KOPT-K1 (cell line): ENCODE measurements at regions not wholly inside any gene's neighbourhood (a gene's known extent, or its start where the extent isn't known, plus 50 kb on each side); places are given as distances from the start of the nearest gene placed in this dataset.

Experiments used
- H3K27ac ChIP-seq: fragments of 200-600 bp; sonication (generic); 2 replicates; pipeline ENCODE4 v1.5.1; 2016; ENCODE audit warnings: antibody characterized with exemption, mild to moderate bottlenecking, low read depth, low read length; ENCODE audit not compliant: poor library complexity, severe bottlenecking
- H3K36me3 ChIP-seq: fragments of 200-600 bp; sonication (generic); 2 replicates; pipeline ENCODE4 v1.5.1; 2017; ENCODE audit warnings: antibody characterized with exemption, mild to moderate bottlenecking, low read length, moderate library complexity; ENCODE audit not compliant: insufficient read depth
- H3K9me3 ChIP-seq: fragments of 200-600 bp; sonication (generic); 2 replicates; pipeline ENCODE4 v1.5.1; 2017; ENCODE audit warnings: antibody characterized with exemption, low read length, mild to moderate bottlenecking; ENCODE audit not compliant: insufficient read depth, poor library complexity, severe bottlenecking

GRCh38 chr4:45160951-45161350 is 434.6 kb upstream of the GNPDA2 start:
- Histone ChIP-seq H3K27ac (no peak overlapping the region), H3K9me3 (no peaks in the 10 kb centered on the region), H3K36me3 (no peaks in the 10 kb centered on the region)

GRCh38 chr4:45155081-45155777 is 428.9 kb upstream of the GNPDA2 start:
- H3K9me3 ChIP-seq, result no peaks in the 10 kb centered on the region
- no peaks in the 10 kb centered on the region for H3K36me3 ChIP-seq
- no peak overlapping the region for H3K27ac ChIP-seq

- Histone ChIP-seq H3K36me3 (no peaks in the 10 kb centered on the region), H3K9me3 (no peaks in the 10 kb centered on the region), H3K27ac (no peak overlapping the region)
Measured at GRCh38 chr4:45147866-45148265, 421.5 kb upstream of the GNPDA2 start.

GRCh38 chr4:45131020-45131419 is 404.7 kb upstream of the GNPDA2 start:
- Histone ChIP-seq H3K9me3 (no peaks in the 10 kb centered on the region), H3K36me3 (no peaks in the 10 kb centered on the region), H3K27ac (no peak overlapping the region)

GRCh38 chr4:45122406-45122805 is 396.1 kb upstream of the GNPDA2 start:
- Histone ChIP-seq H3K36me3 (no peaks in the 10 kb centered on the region), H3K9me3 (no peaks in the 10 kb centered on the region), H3K27ac (no peak overlapping the region)

GRCh38 chr4:45121426-45121975 is 395.1 kb upstream of the GNPDA2 start:
- Histone ChIP-seq H3K27ac (no peak overlapping the region), H3K36me3 (no peaks in the 10 kb centered on the region), H3K9me3 (no peaks in the 10 kb centered on the region)

GRCh38 chr4:45120163-45120562 is 393.8 kb upstream of the GNPDA2 start:
- no peaks in the 10 kb centered on the region for H3K9me3 ChIP-seq
- H3K27ac ChIP-seq, result no peak overlapping the region
- no peaks in the 10 kb centered on the region for H3K36me3 ChIP-seq

- no peak overlapping the region for H3K27ac ChIP-seq
- no peaks in the 10 kb centered on the region for H3K36me3 ChIP-seq
- no peaks in the 10 kb centered on the region for H3K9me3 ChIP-seq
Measured at GRCh38 chr4:45119376-45119775, 393.0 kb upstream of the GNPDA2 start.

- no peaks in the 10 kb centered on the region for H3K36me3 ChIP-seq
- no peaks in the 10 kb centered on the region for H3K9me3 ChIP-seq
- H3K27ac ChIP-seq, result no peak overlapping the region
Measured at GRCh38 chr4:45102716-45103115, 376.4 kb upstream of the GNPDA2 start.

- Histone ChIP-seq H3K36me3 (no peaks in the 10 kb centered on the region), H3K9me3 (no peaks in the 10 kb centered on the region), H3K27ac (no peak overlapping the region)
Measured at GRCh38 chr4:45100956-45101818, 374.8 kb upstream of the GNPDA2 start.

- no peaks in the 10 kb centered on the region for H3K9me3 ChIP-seq
- H3K36me3 ChIP-seq, result no peaks in the 10 kb centered on the region
- no peak overlapping the region for H3K27ac ChIP-seq
Measured at GRCh38 chr4:45099471-45099870, 373.1 kb upstream of the GNPDA2 start.

GRCh38 chr4:45094684-45095083 is 368.3 kb upstream of the GNPDA2 start:
- no peak overlapping the region for H3K27ac ChIP-seq
- H3K9me3 ChIP-seq, result peaks cover 12% of the 10 kb centered on the region
- H3K36me3 ChIP-seq, result no peaks in the 10 kb centered on the region

GRCh38 chr4:45082101-45082500 is 355.7 kb upstream of the GNPDA2 start:
- no peaks in the 10 kb centered on the region for H3K9me3 ChIP-seq
- H3K27ac ChIP-seq, result no peak overlapping the region

GRCh38 chr4:45079616-45080015 is 353.3 kb upstream of the GNPDA2 start:
- H3K9me3 ChIP-seq, result no peaks in the 10 kb centered on the region
- no peak overlapping the region for H3K27ac ChIP-seq
- H3K36me3 ChIP-seq, result no peaks in the 10 kb centered on the region

More at GRCh38 chr4:45082101-45082500, 355.7 kb upstream of the GNPDA2 start:
- no peaks in the 10 kb centered on the region for H3K36me3 ChIP-seq

GRCh38 chr4:45078201-45078600 is 351.8 kb upstream of the GNPDA2 start:
- H3K27ac ChIP-seq, result no peak overlapping the region
- no peaks in the 10 kb centered on the region for H3K36me3 ChIP-seq
- H3K9me3 ChIP-seq, result no peaks in the 10 kb centered on the region
